Heart right ventricle (tissue), 16 donors: ENCODE measurements at regions not wholly inside any gene's neighbourhood (a gene's known extent, or its start where the extent isn't known, plus 50 kb on each side); places are given as distances from the start of the nearest gene placed in this dataset.

Experiments
- ATAC-seq, 8 donors: fragments of 200-7000 bp; cut with Tn5 transposase; one replicate each; pipeline ENCODE4 v1.9.1; 2020; ENCODE audit warnings: mild to moderate bottlenecking in 8 of 8, moderate library complexity in 8 of 8, moderate number of reproducible peaks in 1 of 8
- DNase-seq, 2 donors: peaks; one replicate each; pipeline ENCODE4 v3.0.0-alpha.2; 2020
- H3K27ac ChIP-seq, 10 donors: fragments of 200-600 bp; sonication (generic) in 2 of 10; one replicate each; pipeline versions ENCODE4 v1.5.0 to v1.8.0; 2020 to 2022; ENCODE audit warnings: mild to moderate bottlenecking in 3 of 10
- H3K27me3 ChIP-seq, 7 donors: fragments of 200-600 bp; one replicate each; pipeline ENCODE4 v1.8.0; 2021 to 2022; ENCODE audit warnings: mild to moderate bottlenecking in 2 of 7
- H3K36me3 ChIP-seq, 9 donors: fragments of 200-600 bp; sonication (generic) in 1 of 9; one replicate each; pipeline versions ENCODE4 v1.5.0 to v1.8.0; 2020 to 2022; ENCODE audit warnings: mild to moderate bottlenecking in 2 of 9
- H3K4me1 ChIP-seq, 9 donors: fragments of 200-600 bp; sonication (generic) in 1 of 9; one replicate each; pipeline versions ENCODE4 v1.5.0 to v1.8.0; 2020 to 2022; ENCODE audit warnings: mild to moderate bottlenecking in 4 of 9
- H3K4me3 ChIP-seq, 10 donors: fragments of 200-600 bp; sonication (generic) in 2 of 10; one replicate each; pipeline versions ENCODE4 v1.5.0 to v1.8.0; 2020 to 2022; ENCODE audit warnings: mild to moderate bottlenecking in 7 of 10, moderate library complexity in 2 of 10
- H3K9me3 ChIP-seq, 11 donors: fragments of 200-600 bp in 10 of 11; sonication (generic) in 2 of 11; one replicate each; pipeline versions ENCODE4 v1.5.0 to v1.8.0; 2013 to 2022; ENCODE audit warnings: mild to moderate bottlenecking in 2 of 11, control low read depth in 1 of 11, moderate library complexity in 1 of 11
- WGBS, 2 donors: extraction: QIAGEN DNeasy Blood & Tissue Kit; methylation state at CpG; one replicate each; pipeline ENCODE4 v1.1.7; 2013; ENCODE audit warnings: inconsistent platforms in 1 of 2; 5-methylcytosine and 5-hydroxymethylcytosine counted together
- intact Hi-C, 10 donors: fragments of 100-400 bp; cut with DNase I; formaldehyde crosslinking; loops; one replicate each; pipeline versions ENCODE4 v1.11.1 to v1.14.2; 2022
- TF ChIP-seq, protein P1 (sequence below), 9 donors: fragments of 200-600 bp; sonication (generic) in 2 of 9; IDR thresholded peaks; one replicate each; pipeline versions ENCODE4 v1.5.0 to v1.8.0; 2021 to 2022; ENCODE audit warnings: antibody characterized with exemption in 9 of 9, mild to moderate bottlenecking in 5 of 9, moderate library complexity in 1 of 9
- donor health status: Arrhythmogenic right ventricular cardiomyopathy.
- donor health status: ischemic (EF 13 %, LVEDD 7.1; RV severe dilation, severe dysfunction).
- donor health status: healthy with polysubstance abuse.
- donor health status: DM: no; HTN: yes; CAD: no.
- donor health status: DM: no; HTN: no; CAD: no.
- donor health status: ischemic (EF 25% LVEDD 6.9; RV normal size, moderate dysfunction).
- donor health status: ischemic (EF 25% LVEDD 5.7; RV mildly dilated, moderate dysfunction).
- donor health status: healthy.
- donor health status: DM: yes; HTN: yes; CAD: no.
- donor health status: Ischemic cardiomyopathy.
- donor health status: ischemic (EF 35%, LVEDD 5.7; RV mildly dilated, moderate dysfunction).
- donor health status: nonischemic (EF 11% LVEDD 7.7; RV severe dilation, severe dysfunction).
- donor health status: DM: yes; HTN: yes; CAD: no.
- donor health status: PGD.
- donor health status: ischemic (EF 29% LVEDD 5.4; RV normal size, mild dysfunction).
- donor health status: nonischemic (EF 23%, LVEDD 6.1; RV moderate dilation, normal function).

DNA sequence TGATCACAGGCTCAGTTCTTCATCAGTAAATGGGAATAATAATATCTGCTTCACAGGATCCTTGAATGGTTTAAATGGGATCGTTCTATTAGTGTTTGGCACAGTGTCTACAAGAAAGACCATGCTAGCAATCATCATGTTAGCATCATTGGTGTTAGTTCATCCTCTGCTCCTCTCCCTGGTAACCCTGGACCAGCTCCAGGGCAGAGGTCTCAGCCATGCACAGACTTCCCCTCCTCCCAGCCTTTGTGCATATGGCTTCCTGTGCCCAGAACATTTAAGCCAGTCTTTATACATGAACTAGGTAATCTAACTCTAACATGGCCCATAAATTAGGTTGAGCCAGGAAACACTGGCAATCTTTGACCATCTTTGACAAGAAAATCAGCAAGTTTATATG lies 180.2 kb downstream of the EPM2A start:
- TF ChIP-seq, protein P1, sequence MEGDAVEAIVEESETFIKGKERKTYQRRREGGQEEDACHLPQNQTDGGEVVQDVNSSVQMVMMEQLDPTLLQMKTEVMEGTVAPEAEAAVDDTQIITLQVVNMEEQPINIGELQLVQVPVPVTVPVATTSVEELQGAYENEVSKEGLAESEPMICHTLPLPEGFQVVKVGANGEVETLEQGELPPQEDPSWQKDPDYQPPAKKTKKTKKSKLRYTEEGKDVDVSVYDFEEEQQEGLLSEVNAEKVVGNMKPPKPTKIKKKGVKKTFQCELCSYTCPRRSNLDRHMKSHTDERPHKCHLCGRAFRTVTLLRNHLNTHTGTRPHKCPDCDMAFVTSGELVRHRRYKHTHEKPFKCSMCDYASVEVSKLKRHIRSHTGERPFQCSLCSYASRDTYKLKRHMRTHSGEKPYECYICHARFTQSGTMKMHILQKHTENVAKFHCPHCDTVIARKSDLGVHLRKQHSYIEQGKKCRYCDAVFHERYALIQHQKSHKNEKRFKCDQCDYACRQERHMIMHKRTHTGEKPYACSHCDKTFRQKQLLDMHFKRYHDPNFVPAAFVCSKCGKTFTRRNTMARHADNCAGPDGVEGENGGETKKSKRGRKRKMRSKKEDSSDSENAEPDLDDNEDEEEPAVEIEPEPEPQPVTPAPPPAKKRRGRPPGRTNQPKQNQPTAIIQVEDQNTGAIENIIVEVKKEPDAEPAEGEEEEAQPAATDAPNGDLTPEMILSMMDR (IDR thresholded peaks at IDR 0.05), result no peak
- H3K9me3 ChIP-seq, result no peaks in the 10 kb centered on the region
- H3K36me3 ChIP-seq, result no peaks in the 10 kb centered on the region
- intact Hi-C loops, result no loop called here
- no peak overlapping the region for H3K27ac ChIP-seq
- ATAC-seq (no peak), DNase-seq (no peak)
- peaks cover 0 to 5% (median 0%) of the 10 kb centered on the region in 9 donors for H3K4me1 ChIP-seq
- WGBS, 2 donors, result 71 to 90% methylated on average over 1 of the region's 1 CpG
- no peak overlapping the region for H3K4me3 ChIP-seq
- H3K27me3 ChIP-seq, result no peaks in the 10 kb centered on the region

- intact Hi-C loops, result no loop called here
- DNase-seq, result no peak
- Histone ChIP-seq H3K27me3 (no peaks in the 10 kb centered on the region), H3K27ac (no peak overlapping the region), H3K4me3 (no peak overlapping the region), H3K4me1 (peaks cover 0 to 5% (median 0%) of the 10 kb centered on the region in 9 donors), H3K9me3 (no peaks in the 10 kb centered on the region), H3K36me3 (no peaks in the 10 kb centered on the region)
- TF ChIP-seq, protein P1 (IDR thresholded peaks at IDR 0.05), result no peak
- ATAC-seq, result no peak
Measured at GRCh38 chr6:145557474-145557873, 177.8 kb downstream of the EPM2A start.

- DNase-seq (no peak), ATAC-seq (no peak)
- WGBS, 2 donors, result 84 to 97% methylated on average over 1 of the region's 1 CpG
Measured at GRCh38 chr6:145559836-145560235, 175.5 kb downstream of the EPM2A start.

DNA sequence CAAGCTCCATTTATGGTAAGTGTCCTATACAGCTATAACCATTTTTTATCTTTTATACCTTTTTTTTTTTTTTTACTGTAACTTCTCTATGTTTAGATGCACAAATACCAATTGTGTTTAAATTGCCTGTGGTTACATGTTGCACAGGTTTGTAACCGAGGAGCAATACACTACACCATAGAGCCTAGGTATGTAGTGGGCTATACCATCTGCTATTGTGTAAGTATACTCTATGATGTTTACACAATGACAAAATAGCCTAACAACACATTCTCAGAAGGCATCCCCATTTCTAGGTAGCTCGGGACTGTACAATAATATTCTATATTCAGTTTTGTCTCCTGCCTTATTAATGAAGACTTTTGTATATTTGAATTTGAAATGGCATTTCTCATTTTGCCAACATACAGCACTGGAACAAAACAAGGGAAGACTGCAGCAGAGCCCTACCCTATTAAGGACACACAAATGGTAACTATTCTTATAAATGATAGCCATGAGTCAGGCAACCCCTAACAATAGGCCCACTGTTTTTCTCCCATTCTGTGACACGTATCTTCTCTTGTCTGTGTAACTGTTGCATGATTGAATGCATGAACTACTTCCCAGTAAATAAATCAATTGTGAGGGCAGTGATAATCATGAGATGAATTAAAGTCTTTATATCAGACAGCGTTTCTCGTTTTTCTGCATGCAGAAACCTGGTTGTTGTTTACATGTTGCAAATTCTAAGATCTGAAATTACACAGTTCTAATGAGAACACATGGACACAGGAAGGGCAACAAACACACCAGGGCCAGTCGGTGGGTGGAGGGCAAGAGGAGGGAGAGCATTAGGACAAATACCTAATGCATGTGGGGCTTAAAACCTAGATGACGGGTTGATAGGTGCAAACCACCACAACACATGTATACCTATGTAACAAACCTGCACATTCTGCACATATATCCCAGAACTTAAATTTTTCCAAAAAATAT lies 173.9 kb downstream of the EPM2A start:
- H3K27me3 ChIP-seq, result no peaks in the 10 kb centered on the region
- H3K9me3 ChIP-seq, result no peaks in the 10 kb centered on the region
- H3K4me3 ChIP-seq, result no peak overlapping the region
- 81 to 83% methylated on average over 7 of the region's 7 CpGs for WGBS, 2 donors
- no peak for DNase-seq
- H3K27ac ChIP-seq, result no peak overlapping the region
- intact Hi-C loops, result no loop called here
- H3K4me1 ChIP-seq, result no peaks in the 10 kb centered on the region
- TF ChIP-seq, protein P1 (IDR thresholded peaks at IDR 0.05), result no peak
- ATAC-seq, result no peak
- H3K36me3 ChIP-seq, result no peaks in the 10 kb centered on the region

More at GRCh38 chr6:145559836-145560235, 175.5 kb downstream of the EPM2A start:
- Histone ChIP-seq H3K4me1 (peaks cover 0 to 5% (median 0%) of the 10 kb centered on the region in 9 donors), H3K9me3 (no peaks in the 10 kb centered on the region), H3K36me3 (no peaks in the 10 kb centered on the region), H3K27ac (no peak overlapping the region), H3K4me3 (no peak overlapping the region), H3K27me3 (no peaks in the 10 kb centered on the region)
- intact Hi-C loops, result no loop called here
- TF ChIP-seq, protein P1 (IDR thresholded peaks at IDR 0.05), result no peak
